GM12872 (cell line): ENCODE measurements at regions not wholly inside any gene's neighbourhood (a gene's known extent, or its start where the extent isn't known, plus 50 kb on each side); places are given as distances from the start of the nearest gene placed in this dataset.

Experiments
- CTCF ChIP-seq: IDR thresholded peaks from 3 replicates; pipeline ENCODE4 v1.5.1; 2011; ENCODE audit warnings: low read depth, mild to moderate bottlenecking, low read length, moderate library complexity; ENCODE audit not compliant: insufficient read depth

GRCh38 chr1:48058135-48059025 is 61.2 kb upstream of the TRABD2B start:
- no peak for TF ChIP-seq CTCF

DNA sequence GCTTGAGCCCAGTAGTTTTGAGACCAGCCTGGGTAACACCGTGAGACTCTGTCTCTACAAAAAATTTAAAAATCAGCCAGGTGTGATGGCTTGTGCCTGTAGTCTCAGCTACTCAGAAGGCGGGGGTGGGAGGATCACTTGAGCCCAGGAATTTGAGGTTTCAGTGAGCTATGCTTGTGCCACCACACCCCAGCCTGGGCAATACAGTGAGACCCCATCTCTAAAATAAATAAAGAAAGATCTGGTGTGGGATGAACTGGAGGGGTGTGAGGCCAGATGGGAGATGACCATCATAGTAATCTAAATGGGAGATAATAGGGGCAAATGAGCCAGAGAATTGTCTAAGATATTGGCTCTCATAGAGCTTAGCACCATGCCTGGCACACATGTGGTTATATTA is 60.1 kb upstream of the TRABD2B start:
- TF ChIP-seq CTCF, result no peak

DNA sequence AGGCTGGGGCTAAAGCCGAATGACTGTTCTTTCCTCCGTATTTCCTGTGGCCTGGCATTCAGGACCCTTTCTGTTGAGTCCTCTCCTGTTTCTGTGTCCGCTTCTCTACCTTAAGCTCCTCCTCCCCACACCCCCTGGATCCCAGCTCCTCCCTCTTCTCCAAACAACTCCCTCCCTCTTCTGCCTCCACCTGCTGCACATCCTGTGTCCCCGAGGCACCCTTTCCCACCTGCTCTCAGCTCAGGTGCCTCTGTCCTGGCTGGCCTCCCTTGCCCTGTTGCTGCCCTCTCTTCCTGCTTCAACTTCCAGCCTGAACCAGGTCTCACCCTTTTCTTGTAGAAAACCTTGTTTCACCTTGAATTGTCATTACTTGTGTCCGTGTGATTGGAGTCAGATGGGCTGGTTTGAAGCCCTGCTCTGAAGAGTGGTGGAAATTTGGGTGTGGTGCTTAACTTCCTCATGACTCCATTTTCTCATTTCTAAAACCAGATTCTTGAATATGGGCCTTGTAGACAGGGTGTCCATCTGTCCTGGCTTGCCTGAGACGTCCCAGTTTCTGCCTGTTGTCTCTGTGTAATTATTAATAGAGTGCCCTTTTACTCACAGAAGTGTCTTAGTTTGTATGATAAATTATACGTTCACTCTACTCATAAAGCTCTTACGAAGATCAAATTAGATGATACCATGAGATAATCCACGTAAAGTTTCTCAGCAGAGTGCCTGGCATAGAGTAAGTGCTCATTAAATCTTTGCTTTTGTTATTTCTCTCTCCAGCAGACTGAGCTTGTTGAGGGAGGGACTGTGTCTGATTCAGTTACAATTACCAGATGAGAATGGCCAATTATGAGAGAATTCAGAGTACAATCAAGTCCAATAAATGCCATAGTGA is 58.9 kb upstream of the TRABD2B start:
- TF ChIP-seq CTCF, result no peak

DNA sequence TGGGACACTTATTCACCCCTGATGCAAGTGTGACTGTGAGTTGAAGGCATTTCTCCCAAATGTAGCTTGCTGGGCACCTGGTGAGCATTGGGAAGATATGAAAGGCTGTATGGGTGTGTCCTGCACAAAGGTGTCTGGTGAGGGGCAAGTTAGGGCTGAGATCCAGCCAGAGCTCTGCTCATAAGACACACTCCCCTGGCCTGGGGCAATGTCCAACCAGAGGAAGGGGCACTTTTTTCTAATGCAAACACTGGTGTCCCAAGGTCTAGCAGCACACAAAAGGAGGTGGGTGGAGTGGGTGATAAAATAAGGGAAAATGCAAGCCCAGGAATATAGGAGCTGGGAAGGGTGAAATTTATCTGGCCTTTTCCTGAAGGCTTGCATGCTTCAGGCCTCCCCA is 57.0 kb upstream of the TRABD2B start:
- TF ChIP-seq CTCF, result no peak

GRCh38 chr1:48052923-48053291 is 55.7 kb upstream of the TRABD2B start:
- no peak for TF ChIP-seq CTCF

DNA sequence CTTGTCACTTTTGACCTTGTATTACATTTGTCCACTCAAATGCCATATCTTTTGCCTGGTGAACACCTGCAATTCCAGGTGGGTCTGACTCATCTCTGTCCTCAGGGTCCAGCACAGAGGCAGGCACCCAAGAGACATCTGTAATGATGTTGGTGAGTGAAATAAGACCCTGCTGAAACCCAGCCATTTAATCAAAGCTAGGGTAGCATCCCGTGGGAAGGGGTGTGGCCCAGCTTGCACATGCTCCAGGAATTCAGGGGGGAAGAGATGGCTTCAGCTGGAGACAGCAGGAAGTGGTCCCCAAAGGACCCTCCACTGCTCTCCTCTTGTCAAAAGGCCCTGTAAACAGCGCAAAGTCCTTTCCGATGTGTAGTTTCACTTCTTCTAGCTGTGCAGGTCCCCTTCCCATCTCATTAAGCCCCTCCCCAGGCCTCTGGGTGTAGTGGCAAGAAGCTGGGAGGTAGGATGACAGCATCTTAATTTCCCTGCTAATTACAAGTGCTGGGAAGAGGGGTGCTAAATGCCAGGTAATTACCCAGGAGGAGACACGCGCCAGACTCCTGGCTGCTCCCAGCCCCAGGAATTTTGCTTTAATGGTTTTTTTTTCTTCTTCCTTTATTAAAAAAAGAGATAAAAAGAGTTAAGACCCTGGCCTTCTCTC is 54.4 kb upstream of the TRABD2B start:
- TF ChIP-seq CTCF, result no peak
